HFF-Myc (cell line): ENCODE measurements at regions not wholly inside any gene's neighbourhood (a gene's known extent, or its start where the extent isn't known, plus 50 kb on each side); places are given as distances from the start of the nearest gene placed in this dataset.

Source experiments
- DNase-seq: peaks from one replicate; pipeline ENCODE4 v3.0.0-alpha.2; 2011; ENCODE audit warnings: low read depth; ENCODE audit errors: extremely low read depth
- H3K4me3 ChIP-seq: replicated peaks from 2 replicates; pipeline ENCODE4 v1.5.1; 2011; ENCODE audit warnings: low read depth, mild to moderate bottlenecking, control low read depth, low read length
- CTCF ChIP-seq: IDR thresholded peaks from 2 replicates; pipeline ENCODE4 v1.5.1; 2012; ENCODE audit warnings: mild to moderate bottlenecking, low read depth, low read length, control low read depth; ENCODE audit errors: missing control alignments

- DNase-seq = no peak
- no peak for TF ChIP-seq CTCF
- no peak overlapping the region for H3K4me3 ChIP-seq
These were observed 116.0 kb downstream of the ETS2 start for GRCh38 chr21:38921511-38922251.

- no peak overlapping the region for H3K4me3 ChIP-seq
- no peak for TF ChIP-seq CTCF
- peak; percentile 44 for DNase-seq
These were observed 115.1 kb downstream of the ETS2 start for GRCh38 chr21:38920631-38921398.

GRCh38 chr21:38918607-38919346 is 113.0 kb downstream of the ETS2 start:
- no peak for DNase-seq
- no peak for TF ChIP-seq CTCF
- no peak overlapping the region for H3K4me3 ChIP-seq

GRCh38 chr21:38917043-38917774 is 111.5 kb downstream of the ETS2 start:
- TF ChIP-seq CTCF = no peak
- DNase-seq = no peak

GRCh38 chr21:38916214-38916964 is 110.7 kb downstream of the ETS2 start:
- H3K4me3 ChIP-seq = no peak overlapping the region
- no peak for DNase-seq
- no peak for TF ChIP-seq CTCF

More at GRCh38 chr21:38917043-38917774, 111.5 kb downstream of the ETS2 start:
- H3K4me3 ChIP-seq = no peak overlapping the region

- DNase-seq = no peak
- no peak for TF ChIP-seq CTCF
- H3K4me3 ChIP-seq = no peak overlapping the region
These were observed 109.8 kb downstream of the ETS2 start for GRCh38 chr21:38915546-38915945.
